ENCODE measurements at regions not wholly inside any gene's neighbourhood (a gene's known extent, or its start where the extent isn't known, plus 50 kb on each side); places are given as distances from the start of the nearest gene placed in this dataset.

- H3K27me3 ChIP-seq, result no peaks in the 10 kb centered on the region
- no peaks in the 10 kb centered on the region for H3K4me1 ChIP-seq
- no peaks in the 10 kb centered on the region for H3K9me3 ChIP-seq
- WGBS, 2 donors, result 93 to 95% methylated on average over 2 of the region's 2 CpGs
- DNase-seq, result no peak
- TF ChIP-seq POLR2A (IDR thresholded peaks at IDR 0.05), result no peak
- no peak for TF ChIP-seq EP300 (IDR thresholded peaks at IDR 0.05)
- TF ChIP-seq, protein P1, sequence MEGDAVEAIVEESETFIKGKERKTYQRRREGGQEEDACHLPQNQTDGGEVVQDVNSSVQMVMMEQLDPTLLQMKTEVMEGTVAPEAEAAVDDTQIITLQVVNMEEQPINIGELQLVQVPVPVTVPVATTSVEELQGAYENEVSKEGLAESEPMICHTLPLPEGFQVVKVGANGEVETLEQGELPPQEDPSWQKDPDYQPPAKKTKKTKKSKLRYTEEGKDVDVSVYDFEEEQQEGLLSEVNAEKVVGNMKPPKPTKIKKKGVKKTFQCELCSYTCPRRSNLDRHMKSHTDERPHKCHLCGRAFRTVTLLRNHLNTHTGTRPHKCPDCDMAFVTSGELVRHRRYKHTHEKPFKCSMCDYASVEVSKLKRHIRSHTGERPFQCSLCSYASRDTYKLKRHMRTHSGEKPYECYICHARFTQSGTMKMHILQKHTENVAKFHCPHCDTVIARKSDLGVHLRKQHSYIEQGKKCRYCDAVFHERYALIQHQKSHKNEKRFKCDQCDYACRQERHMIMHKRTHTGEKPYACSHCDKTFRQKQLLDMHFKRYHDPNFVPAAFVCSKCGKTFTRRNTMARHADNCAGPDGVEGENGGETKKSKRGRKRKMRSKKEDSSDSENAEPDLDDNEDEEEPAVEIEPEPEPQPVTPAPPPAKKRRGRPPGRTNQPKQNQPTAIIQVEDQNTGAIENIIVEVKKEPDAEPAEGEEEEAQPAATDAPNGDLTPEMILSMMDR (IDR thresholded peaks at IDR 0.05), result no peak
- no peak for TF ChIP-seq POLR2AphosphoS5 (IDR thresholded peaks at IDR 0.05)
- no peaks in the 10 kb centered on the region for H3K36me3 ChIP-seq
- no peak overlapping the region for H3K4me3 ChIP-seq
- no peak overlapping the region for H3K27ac ChIP-seq
- intact Hi-C loops (cut with DNase I), result no loop called here
These were observed 126.0 kb upstream of the ACO1 start for GRCh38 chr9:32258482-32258881.

DNA sequence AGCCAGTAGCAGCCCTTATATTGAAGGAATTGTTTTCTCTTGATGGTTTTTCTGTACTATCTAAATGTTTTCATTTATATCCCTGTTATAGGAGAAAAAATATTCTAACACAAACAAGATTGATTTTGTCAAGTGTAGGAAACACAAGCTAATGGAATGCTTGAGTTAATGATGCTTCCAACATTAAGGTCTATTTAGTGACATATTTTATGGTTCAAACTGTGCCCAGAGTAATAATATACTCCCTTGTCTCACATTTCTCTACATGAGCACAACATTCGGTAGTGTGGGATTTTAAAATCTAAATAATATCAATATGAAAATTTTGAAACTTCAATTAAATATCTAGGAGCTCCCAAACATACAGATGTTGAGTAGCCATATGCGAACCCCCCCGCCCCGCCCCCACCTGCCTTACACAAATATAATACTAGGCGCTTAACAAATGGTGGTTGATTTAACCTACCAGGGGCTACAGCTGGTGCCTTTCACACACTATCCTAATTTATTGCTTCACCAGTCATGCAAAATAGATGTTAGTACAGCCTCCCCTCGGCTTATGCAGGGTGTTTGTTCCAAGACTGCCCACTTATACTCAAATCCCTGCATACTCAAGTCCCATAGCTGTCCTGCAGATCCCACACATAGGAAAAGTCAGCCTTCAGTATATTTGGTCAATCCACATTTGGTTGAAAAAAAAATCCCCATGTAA, 124.1 kb upstream of the ACO1 start:
- Histone ChIP-seq H3K27ac (no peak overlapping the region), H3K9me3 (no peaks in the 10 kb centered on the region), H3K27me3 (no peaks in the 10 kb centered on the region), H3K4me1 (peaks cover 0 to 11% (median 2%) of the 10 kb centered on the region in 4 donors), H3K4me3 (no peak overlapping the region), H3K36me3 (no peaks in the 10 kb centered on the region)
- no peak for DNase-seq
- 84 to 85% methylated on average over 6 of the region's 6 CpGs for WGBS, 2 donors
- intact Hi-C loops (cut with DNase I), result no loop called here
- TF ChIP-seq EP300 (IDR thresholded peaks at IDR 0.05) (no peak), POLR2A (IDR thresholded peaks at IDR 0.05) (no peak), POLR2AphosphoS5 (IDR thresholded peaks at IDR 0.05) (no peak)
- TF ChIP-seq, protein P1 (IDR thresholded peaks at IDR 0.05), result no peak

GRCh38 chr9:32264170-32264864, 120.1 kb upstream of the ACO1 start:
- WGBS, 2 donors, result 53 to 63% methylated on average over 6 of the region's 6 CpGs
- intact Hi-C loops (cut with DNase I), result no loop called here
- Histone ChIP-seq H3K4me3 (no peak overlapping the region), H3K27ac (peak overlapping the region in 1 of 4 donors; percentile 1), H3K27me3 (no peaks in the 10 kb centered on the region), H3K36me3 (no peaks in the 10 kb centered on the region), H3K4me1 (peaks cover 0 to 29% (median 4%) of the 10 kb centered on the region in 4 donors), H3K9me3 (no peaks in the 10 kb centered on the region)
- no peak for TF ChIP-seq EP300 (IDR thresholded peaks at IDR 0.05)
- TF ChIP-seq POLR2AphosphoS5 (IDR thresholded peaks at IDR 0.05), result no peak
- TF ChIP-seq, protein P1 (IDR thresholded peaks at IDR 0.05), result no peak
- TF ChIP-seq POLR2A (IDR thresholded peaks at IDR 0.05), result no peak
- no peak for DNase-seq

GRCh38 chr9:32265037-32265436, 119.4 kb upstream of the ACO1 start:
- no peaks in the 10 kb centered on the region for H3K36me3 ChIP-seq
- H3K4me3 ChIP-seq, result no peak overlapping the region
- WGBS, 2 donors, result 70 to 83% methylated on average over 3 of the region's 3 CpGs
- intact Hi-C loops (cut with DNase I), result no loop called here
- no peak for DNase-seq
- H3K4me1 ChIP-seq, result peaks cover 0 to 29% (median 4%) of the 10 kb centered on the region in 4 donors
- H3K27ac ChIP-seq, result peak overlapping the region in 1 of 4 donors; percentile 1
- no peaks in the 10 kb centered on the region for H3K27me3 ChIP-seq
- TF ChIP-seq, protein P1 (IDR thresholded peaks at IDR 0.05), result no peak
- TF ChIP-seq EP300 (IDR thresholded peaks at IDR 0.05) (no peak), POLR2A (IDR thresholded peaks at IDR 0.05) (no peak), POLR2AphosphoS5 (IDR thresholded peaks at IDR 0.05) (no peak)
- no peaks in the 10 kb centered on the region for H3K9me3 ChIP-seq

All from sigmoid colon (tissue), 6 donors.